ENCODE measurements at regions not wholly inside any gene's neighbourhood (a gene's known extent, or its start where the extent isn't known, plus 50 kb on each side); places are given as distances from the start of the nearest gene placed in this dataset.

DNA sequence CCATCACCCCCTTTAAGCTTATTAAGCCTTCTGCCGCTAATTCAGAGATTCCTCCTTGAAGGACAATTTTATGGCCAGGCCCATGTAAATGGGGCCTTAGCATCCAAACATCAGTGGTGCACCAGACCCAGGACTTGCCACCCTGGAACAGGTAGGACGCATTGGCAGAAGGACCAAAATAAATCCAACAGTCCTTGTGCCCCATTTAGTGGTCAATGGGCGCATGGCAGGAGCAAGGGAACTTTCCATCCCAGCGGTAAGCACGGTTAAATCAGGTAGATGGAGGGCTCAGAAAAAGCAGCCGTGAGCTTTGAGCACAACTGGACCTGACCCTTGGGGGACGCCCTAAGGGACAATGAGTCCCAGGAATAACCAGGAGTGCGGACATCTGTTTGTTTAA lies 540.8 kb upstream of the ROBO1 start:
- TF ChIP-seq POLR2A (IDR thresholded peaks at IDR 0.05) = no peak
- TF ChIP-seq, protein P1, sequence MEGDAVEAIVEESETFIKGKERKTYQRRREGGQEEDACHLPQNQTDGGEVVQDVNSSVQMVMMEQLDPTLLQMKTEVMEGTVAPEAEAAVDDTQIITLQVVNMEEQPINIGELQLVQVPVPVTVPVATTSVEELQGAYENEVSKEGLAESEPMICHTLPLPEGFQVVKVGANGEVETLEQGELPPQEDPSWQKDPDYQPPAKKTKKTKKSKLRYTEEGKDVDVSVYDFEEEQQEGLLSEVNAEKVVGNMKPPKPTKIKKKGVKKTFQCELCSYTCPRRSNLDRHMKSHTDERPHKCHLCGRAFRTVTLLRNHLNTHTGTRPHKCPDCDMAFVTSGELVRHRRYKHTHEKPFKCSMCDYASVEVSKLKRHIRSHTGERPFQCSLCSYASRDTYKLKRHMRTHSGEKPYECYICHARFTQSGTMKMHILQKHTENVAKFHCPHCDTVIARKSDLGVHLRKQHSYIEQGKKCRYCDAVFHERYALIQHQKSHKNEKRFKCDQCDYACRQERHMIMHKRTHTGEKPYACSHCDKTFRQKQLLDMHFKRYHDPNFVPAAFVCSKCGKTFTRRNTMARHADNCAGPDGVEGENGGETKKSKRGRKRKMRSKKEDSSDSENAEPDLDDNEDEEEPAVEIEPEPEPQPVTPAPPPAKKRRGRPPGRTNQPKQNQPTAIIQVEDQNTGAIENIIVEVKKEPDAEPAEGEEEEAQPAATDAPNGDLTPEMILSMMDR (IDR thresholded peaks at IDR 0.05) = no peak

Data from gastroesophageal sphincter (tissue), 3 donors.